HepG2 (cell line): ENCODE measurements at regions not wholly inside any gene's neighbourhood (a gene's known extent, or its start where the extent isn't known, plus 50 kb on each side); places are given as distances from the start of the nearest gene placed in this dataset.

Experiments used
- AFF4 ChIP-seq: sonication (generic); formaldehyde crosslinking; IDR thresholded peaks from 2 replicates; pipeline ENCODE4 v1.4.0; 2020; ENCODE audit warnings: missing genetic modification reagents
- CTCF ChIP-seq: sonication (generic); formaldehyde crosslinking; IDR thresholded peaks from 2 replicates; pipeline ENCODE4 v1.5.0; 2020; ENCODE audit warnings: mild to moderate bottlenecking, missing genetic modification reagents, moderate library complexity
- ELK4 ChIP-seq: sonication (generic); formaldehyde crosslinking; IDR thresholded peaks from 2 replicates; pipeline ENCODE4 v1.9.0; 2021; ENCODE audit warnings: missing genetic modification reagents, borderline replicate concordance
- GLI4 ChIP-seq: sonication (generic); formaldehyde crosslinking; IDR thresholded peaks from 2 replicates; pipeline ENCODE4 v1.5.1; 2020; ENCODE audit warnings: missing genetic modification reagents, mild to moderate bottlenecking, moderate library complexity, borderline replicate concordance
- NBN ChIP-seq: fragments of 450-650 bp; conservative IDR thresholded peaks from 2 replicates; pipeline ENCODE4 v1.6.1; 2017
- NCOA2 ChIP-seq: sonication (generic); formaldehyde crosslinking; IDR thresholded peaks from 2 replicates; pipeline ENCODE4 v1.8.0; 2022; ENCODE audit warnings: inconsistent platforms
- NR2C2 ChIP-seq: sonication (generic); formaldehyde crosslinking; IDR thresholded peaks from 2 replicates; pipeline ENCODE4 v1.4.0; 2020; ENCODE audit warnings: missing genetic modification reagents, mild to moderate bottlenecking, moderate library complexity, borderline replicate concordance
- RAD21 ChIP-seq: fragments of 450-650 bp; formaldehyde crosslinking; IDR thresholded peaks from 2 replicates; pipeline ENCODE4 v1.5.0; 2020; ENCODE audit warnings: mild to moderate bottlenecking
- SMC3 ChIP-seq: IDR thresholded peaks from 2 replicates; pipeline ENCODE4 v1.6.1; 2011; ENCODE audit warnings: low read length, improper control_type of control experiment
- TAF1 ChIP-seq: sonication (generic); formaldehyde crosslinking; IDR thresholded peaks from 2 replicates; pipeline ENCODE4 v1.4.0; 2020; ENCODE audit warnings: missing genetic modification reagents
- ZNF124 ChIP-seq: sonication (generic); formaldehyde crosslinking; IDR thresholded peaks from 2 replicates; pipeline ENCODE4 v1.4.0; 2020; ENCODE audit warnings: missing genetic modification reagents
- ZNF496 ChIP-seq: sonication (generic); formaldehyde crosslinking; IDR thresholded peaks from 2 replicates; pipeline ENCODE4 v1.8.1; 2023; ENCODE audit warnings: mild to moderate bottlenecking, moderate library complexity, missing genetic modification reagents; ENCODE audit not compliant: insufficient replicate concordance
- ZNF687 ChIP-seq: sonication (generic); formaldehyde crosslinking; IDR thresholded peaks from 2 replicates; pipeline ENCODE4 v1.5.1; 2020; ENCODE audit warnings: mild to moderate bottlenecking, missing genetic modification reagents, moderate library complexity
- ZNF7 ChIP-seq: IDR thresholded peaks from 2 replicates; pipeline ENCODE4 v1.6.1; 2016; ENCODE audit warnings: missing biosample characterization, missing genetic modification reagents

- TF ChIP-seq NCOA2 (CRISPR knock-in tag): no peak
- TF ChIP-seq AFF4: no peak
- no peak for TF ChIP-seq NBN
- TF ChIP-seq CTCF (CRISPR knock-in tag): no peak
- TF ChIP-seq ZNF687 (CRISPR knock-in tag): no peak
- no peak for TF ChIP-seq RAD21
- no peak for TF ChIP-seq SMC3
- no peak for TF ChIP-seq ZNF124 (CRISPR knock-in tag)
- TF ChIP-seq ZNF496 (CRISPR knock-in tag): no peak
- TF ChIP-seq ZNF7 (CRISPR knock-in tag): no peak
- TF ChIP-seq TAF1 (CRISPR knock-in tag): no peak
- TF ChIP-seq ELK4 (CRISPR knock-in tag): no peak
- TF ChIP-seq NR2C2 (CRISPR knock-in tag): no peak
- no peak for TF ChIP-seq GLI4 (CRISPR knock-in tag)
These were observed 100.3 kb downstream of the SLC25A47 start for GRCh38 chr14:100423317-100424010.
